ENCODE measurements at regions not wholly inside any gene's neighbourhood (a gene's known extent, or its start where the extent isn't known, plus 50 kb on each side); places are given as distances from the start of the nearest gene placed in this dataset.

GRCh38 chr9:93822229-93822628, 132.9 kb downstream of the BARX1 start:
- Histone ChIP-seq H3K27me3 (replicated peaks in 1 of 7) (peaks cover 0 to 89% (median 22%) of the 10 kb centered on the region in 7 donors), H3K9me3 (peaks cover 0 to 7% (median 0%) of the 10 kb centered on the region in 8 donors), H3K4me1 (peaks cover 0 to 11% (median 5%) of the 10 kb centered on the region in 6 donors), H3K4me3 (no peak overlapping the region), H3K27ac (no peak overlapping the region), H3K36me3 (no peaks in the 10 kb centered on the region)
- WGBS, 5 donors: 86 to 93% (median 93%) methylated on average over 6 of the region's 6 CpGs
- TF ChIP-seq POLR2AphosphoS5 (IDR thresholded peaks at IDR 0.05): no peak
- no peak for TF ChIP-seq POLR2A (IDR thresholded peaks at IDR 0.05)
- no peak for TF ChIP-seq CTCF (IDR thresholded peaks at IDR 0.05 in 8 of 11, conservative IDR thresholded peaks at IDR 0.05 in 3 of 11)
- no peak for DNase-seq
- intact Hi-C loops (cut with DNase I; ENCODE audit: low total_unique reads): no loop called here

- H3K27me3 ChIP-seq (replicated peaks in 1 of 7): peaks cover 0 to 88% (median 12%) of the 10 kb centered on the region in 7 donors
- WGBS, 5 donors: 77 to 88% (median 82%) methylated on average over 2 of the region's 2 CpGs
- intact Hi-C loops (cut with DNase I; ENCODE audit: low total_unique reads): no loop called here
- H3K9me3 ChIP-seq: peaks cover 0 to 7% (median 0%) of the 10 kb centered on the region in 8 donors
- no peak for TF ChIP-seq POLR2AphosphoS5 (IDR thresholded peaks at IDR 0.05)
- DNase-seq: no peak
- no peaks in the 10 kb centered on the region for H3K36me3 ChIP-seq
- H3K4me3 ChIP-seq: no peak overlapping the region
- no peak overlapping the region for H3K27ac ChIP-seq
- peaks cover 0 to 2% (median under 1%) of the 10 kb centered on the region in 6 donors for H3K4me1 ChIP-seq
Observed at GRCh38 chr9:93821307-93821703, 133.8 kb downstream of the BARX1 start.

- H3K4me1 ChIP-seq: no peaks in the 10 kb centered on the region
- no peak for DNase-seq
- no peak overlapping the region for H3K27ac ChIP-seq
- no peak overlapping the region for H3K4me3 ChIP-seq
- intact Hi-C loops (cut with DNase I; ENCODE audit: low total_unique reads): no loop called here
- 46 to 58% (median 52%) methylated on average over 6 of the region's 6 CpGs for WGBS, 5 donors
- TF ChIP-seq POLR2A (IDR thresholded peaks at IDR 0.05) (no peak), CTCF (IDR thresholded peaks at IDR 0.05 in 8 of 11, conservative IDR thresholded peaks at IDR 0.05 in 3 of 11) (no peak), POLR2AphosphoS5 (IDR thresholded peaks at IDR 0.05) (no peak)
- H3K36me3 ChIP-seq: no peaks in the 10 kb centered on the region
- H3K9me3 ChIP-seq: peaks cover 0 to 7% (median 0%) of the 10 kb centered on the region in 8 donors
- H3K27me3 ChIP-seq (replicated peaks in 1 of 7): peaks cover 0 to 84% (median 7%) of the 10 kb centered on the region in 7 donors
Observed at GRCh38 chr9:93820667-93821306, 134.4 kb downstream of the BARX1 start.

GRCh38 chr9:93819905-93820304, 135.2 kb downstream of the BARX1 start:
- TF ChIP-seq CTCF (IDR thresholded peaks at IDR 0.05 in 8 of 11, conservative IDR thresholded peaks at IDR 0.05 in 3 of 11) (no peak), POLR2AphosphoS5 (IDR thresholded peaks at IDR 0.05) (no peak), POLR2A (IDR thresholded peaks at IDR 0.05) (no peak)
- intact Hi-C loops (cut with DNase I; ENCODE audit: low total_unique reads): no loop called here
- H3K4me1 ChIP-seq: no peaks in the 10 kb centered on the region
- no peak for DNase-seq
- H3K4me3 ChIP-seq: no peak overlapping the region
- H3K9me3 ChIP-seq: peaks cover 0 to 7% (median 0%) of the 10 kb centered on the region in 8 donors
- H3K36me3 ChIP-seq: no peaks in the 10 kb centered on the region
- peaks cover 0 to 82% (median 6%) of the 10 kb centered on the region in 7 donors for H3K27me3 ChIP-seq (replicated peaks in 1 of 7)
- H3K27ac ChIP-seq: no peak overlapping the region
- WGBS, 5 donors: 81 to 92% (median 87%) methylated on average over 5 of the region's 5 CpGs

Measured in spleen (tissue), 11 donors.